Liver (tissue), 2 donors: ENCODE measurements at regions not wholly inside any gene's neighbourhood (a gene's known extent, or its start where the extent isn't known, plus 50 kb on each side); places are given as distances from the start of the nearest gene placed in this dataset.

Source experiments
- CTCF ChIP-seq: fragments of 150-350 bp; IDR thresholded peaks from 2 replicates; pipeline ENCODE4 v1.5.1; 2017; ENCODE audit warnings: improper control_type of control experiment, low read depth, low read length; ENCODE audit not compliant: missing input control
- MAX ChIP-seq: IDR thresholded peaks from 2 replicates; pipeline ENCODE4 v1.6.1; 2016; ENCODE audit warnings: antibody characterized with exemption
- REST ChIP-seq: IDR thresholded peaks from 2 replicates; pipeline ENCODE4 v1.6.1; 2016; ENCODE audit warnings: antibody characterized with exemption, mild to moderate bottlenecking
- donor health status: healthy.

- no peak for TF ChIP-seq CTCF
- no peak for TF ChIP-seq MAX
- no peak for TF ChIP-seq REST
These were observed 68.7 kb upstream of the DCLK2 start for GRCh38 chr4:150009533-150009932.
